Nephron progenitor cell (in vitro differentiated cells): ENCODE measurements at regions not wholly inside any gene's neighbourhood (a gene's known extent, or its start where the extent isn't known, plus 50 kb on each side); places are given as distances from the start of the nearest gene placed in this dataset.

ENCODE experiments used
- DNase-seq: peaks from one replicate; pipeline ENCODE4 v3.0.0; 2021
- H3K27ac Mint-ChIP-seq: 2 replicates; pipeline ENCODE4 v1.8.0; 2021; ENCODE audit warnings: mild to moderate bottlenecking, moderate library complexity, mixed read lengths
- H3K27me3 Mint-ChIP-seq: 2 replicates; pipeline ENCODE4 v1.8.0; 2021; ENCODE audit warnings: mild to moderate bottlenecking, low read depth, mixed read lengths; ENCODE audit not compliant: poor library complexity
- H3K36me3 Mint-ChIP-seq: 2 replicates; pipeline ENCODE4 v1.8.0; 2021; ENCODE audit warnings: low read depth, mixed read lengths
- H3K4me1 Mint-ChIP-seq: 2 replicates; pipeline ENCODE4 v1.8.0; 2021; ENCODE audit warnings: mixed read lengths
- H3K4me3 Mint-ChIP-seq: 2 replicates; pipeline ENCODE4 v1.8.0; 2021; ENCODE audit warnings: mild to moderate bottlenecking, moderate library complexity, mixed read lengths
- H3K9me3 Mint-ChIP-seq: 2 replicates; pipeline ENCODE4 v1.8.0; 2021; ENCODE audit warnings: mild to moderate bottlenecking, moderate library complexity, mixed read lengths
- TF ChIP-seq, protein P1 (sequence below): fragments of 200-600 bp; sonication (generic); IDR thresholded peaks from 2 replicates; pipeline ENCODE4 v1.5.0; 2021; ENCODE audit warnings: antibody characterized with exemption

DNA sequence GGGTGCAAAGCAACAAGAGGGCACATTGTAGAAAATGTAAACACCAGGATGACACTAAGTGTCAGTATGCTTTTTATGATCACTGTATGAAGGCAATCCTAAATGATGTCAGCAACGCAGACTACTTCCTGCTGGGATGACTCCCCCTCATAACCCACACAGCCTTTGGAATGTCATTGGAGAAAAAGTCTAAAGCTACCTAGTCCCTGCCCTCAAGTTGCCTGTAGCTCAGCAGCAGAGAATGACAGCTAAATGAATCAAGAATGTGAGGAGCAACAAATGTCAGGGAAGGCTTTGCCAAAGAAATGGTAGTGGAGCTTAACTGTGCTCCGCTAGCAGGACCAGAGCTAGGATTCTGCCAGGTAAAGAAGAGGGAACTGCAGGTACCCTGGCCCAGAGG lies 555.6 kb downstream of the CD83 start:
- no peak for DNase-seq
- H3K27me3 Mint-ChIP-seq: peaks cover 7% of the 10 kb centered on the region
- H3K4me3 Mint-ChIP-seq: no peak overlapping the region
- H3K27ac Mint-ChIP-seq: no peak overlapping the region
- H3K9me3 Mint-ChIP-seq: no peaks in the 10 kb centered on the region
- H3K36me3 Mint-ChIP-seq: no peaks in the 10 kb centered on the region
- peaks cover 35% of the 10 kb centered on the region for H3K4me1 Mint-ChIP-seq
- TF ChIP-seq, protein P1, sequence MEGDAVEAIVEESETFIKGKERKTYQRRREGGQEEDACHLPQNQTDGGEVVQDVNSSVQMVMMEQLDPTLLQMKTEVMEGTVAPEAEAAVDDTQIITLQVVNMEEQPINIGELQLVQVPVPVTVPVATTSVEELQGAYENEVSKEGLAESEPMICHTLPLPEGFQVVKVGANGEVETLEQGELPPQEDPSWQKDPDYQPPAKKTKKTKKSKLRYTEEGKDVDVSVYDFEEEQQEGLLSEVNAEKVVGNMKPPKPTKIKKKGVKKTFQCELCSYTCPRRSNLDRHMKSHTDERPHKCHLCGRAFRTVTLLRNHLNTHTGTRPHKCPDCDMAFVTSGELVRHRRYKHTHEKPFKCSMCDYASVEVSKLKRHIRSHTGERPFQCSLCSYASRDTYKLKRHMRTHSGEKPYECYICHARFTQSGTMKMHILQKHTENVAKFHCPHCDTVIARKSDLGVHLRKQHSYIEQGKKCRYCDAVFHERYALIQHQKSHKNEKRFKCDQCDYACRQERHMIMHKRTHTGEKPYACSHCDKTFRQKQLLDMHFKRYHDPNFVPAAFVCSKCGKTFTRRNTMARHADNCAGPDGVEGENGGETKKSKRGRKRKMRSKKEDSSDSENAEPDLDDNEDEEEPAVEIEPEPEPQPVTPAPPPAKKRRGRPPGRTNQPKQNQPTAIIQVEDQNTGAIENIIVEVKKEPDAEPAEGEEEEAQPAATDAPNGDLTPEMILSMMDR: no peak

DNA sequence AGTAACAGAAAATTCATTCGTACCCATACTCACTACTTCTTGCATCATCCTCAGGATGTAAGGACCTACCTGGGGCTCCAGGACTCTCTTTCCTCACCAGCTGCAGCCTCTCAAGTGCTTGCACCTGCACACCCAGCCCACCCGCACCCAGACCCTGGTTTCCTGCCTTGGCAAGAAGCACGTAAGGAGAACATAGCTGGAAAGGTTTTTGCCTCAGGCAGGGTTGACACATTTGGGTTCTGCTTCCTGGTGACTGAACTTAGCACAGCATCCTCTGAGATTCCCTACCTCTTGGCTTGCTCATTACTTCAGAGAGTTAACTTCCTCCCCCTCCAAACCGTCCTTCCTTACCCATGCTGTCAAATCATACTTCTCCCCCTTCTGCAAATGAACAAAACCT lies 556.9 kb downstream of the CD83 start:
- Mint-ChIP-seq H3K4me1 (peaks cover 35% of the 10 kb centered on the region), H3K9me3 (no peaks in the 10 kb centered on the region), H3K27me3 (peaks cover 7% of the 10 kb centered on the region), H3K4me3 (no peak overlapping the region), H3K27ac (no peak overlapping the region), H3K36me3 (no peaks in the 10 kb centered on the region)
- DNase-seq: no peak
- TF ChIP-seq, protein P1: no peak

DNA sequence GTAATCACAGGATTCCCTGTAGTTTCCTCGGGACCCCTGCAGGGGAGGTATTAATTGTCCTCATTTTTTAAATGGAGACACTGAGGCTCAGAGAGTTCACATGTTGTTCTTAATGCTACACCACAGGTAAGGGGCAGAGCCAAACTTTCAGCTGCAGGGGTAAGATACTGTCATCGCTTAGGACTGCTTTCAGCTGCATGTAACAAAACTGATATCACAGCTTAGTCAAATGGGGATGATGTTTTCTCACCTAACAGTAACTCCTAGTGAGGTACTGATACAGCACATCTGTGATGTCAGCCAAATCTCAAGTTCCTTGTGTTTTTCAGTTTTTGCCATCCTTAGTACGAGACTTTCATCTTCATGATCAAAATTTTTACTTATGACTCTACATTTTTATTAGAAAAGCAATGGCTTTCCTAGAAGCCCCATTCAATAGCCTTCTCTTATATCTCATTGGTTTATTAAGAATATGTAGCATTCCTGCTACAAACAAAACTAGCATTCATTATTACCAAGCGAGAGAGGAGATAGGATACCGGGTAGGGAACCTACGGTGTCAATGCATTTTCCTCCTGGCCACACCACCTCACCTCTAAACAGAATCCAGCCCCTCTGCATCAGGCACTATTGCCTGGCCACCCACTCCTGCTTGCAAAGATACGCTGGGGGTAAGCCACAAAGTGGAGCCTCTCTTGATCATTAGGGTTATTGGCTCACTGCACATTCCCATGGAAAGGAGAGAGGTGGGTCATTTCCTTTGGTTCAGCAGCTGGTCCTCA lies 557.5 kb downstream of the CD83 start:
- TF ChIP-seq, protein P1: no peak
- Mint-ChIP-seq H3K4me1 (peaks cover 35% of the 10 kb centered on the region), H3K27ac (no peak overlapping the region), H3K27me3 (peaks cover 7% of the 10 kb centered on the region), H3K4me3 (no peak overlapping the region), H3K9me3 (no peaks in the 10 kb centered on the region), H3K36me3 (no peaks in the 10 kb centered on the region)
- no peak for DNase-seq

DNA sequence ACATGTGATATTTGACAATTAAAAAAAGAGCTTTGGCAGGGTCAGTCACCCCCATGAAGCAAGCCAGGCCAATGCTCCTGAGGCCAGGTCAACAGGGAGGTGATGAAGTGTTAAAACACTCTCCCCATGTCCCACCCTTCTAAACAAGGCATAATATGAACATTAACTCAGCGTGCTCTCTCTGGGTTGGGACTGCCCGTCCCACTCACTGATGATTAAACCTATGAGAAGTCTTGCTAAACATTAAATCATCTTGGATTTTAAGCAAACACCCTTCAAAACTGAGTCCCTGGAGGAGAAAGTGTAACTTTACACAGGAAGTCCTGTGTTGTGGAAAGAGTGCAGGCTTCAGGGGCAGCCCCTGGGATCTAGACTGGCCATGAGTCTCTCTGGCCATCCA lies 558.5 kb downstream of the CD83 start:
- H3K27me3 Mint-ChIP-seq: peaks cover 7% of the 10 kb centered on the region
- no peak overlapping the region for H3K27ac Mint-ChIP-seq
- no peak for DNase-seq
- H3K4me1 Mint-ChIP-seq: peaks cover 34% of the 10 kb centered on the region
- H3K4me3 Mint-ChIP-seq: no peak overlapping the region
- TF ChIP-seq, protein P1: no peak
- no peaks in the 10 kb centered on the region for H3K36me3 Mint-ChIP-seq
- H3K9me3 Mint-ChIP-seq: no peaks in the 10 kb centered on the region

DNA sequence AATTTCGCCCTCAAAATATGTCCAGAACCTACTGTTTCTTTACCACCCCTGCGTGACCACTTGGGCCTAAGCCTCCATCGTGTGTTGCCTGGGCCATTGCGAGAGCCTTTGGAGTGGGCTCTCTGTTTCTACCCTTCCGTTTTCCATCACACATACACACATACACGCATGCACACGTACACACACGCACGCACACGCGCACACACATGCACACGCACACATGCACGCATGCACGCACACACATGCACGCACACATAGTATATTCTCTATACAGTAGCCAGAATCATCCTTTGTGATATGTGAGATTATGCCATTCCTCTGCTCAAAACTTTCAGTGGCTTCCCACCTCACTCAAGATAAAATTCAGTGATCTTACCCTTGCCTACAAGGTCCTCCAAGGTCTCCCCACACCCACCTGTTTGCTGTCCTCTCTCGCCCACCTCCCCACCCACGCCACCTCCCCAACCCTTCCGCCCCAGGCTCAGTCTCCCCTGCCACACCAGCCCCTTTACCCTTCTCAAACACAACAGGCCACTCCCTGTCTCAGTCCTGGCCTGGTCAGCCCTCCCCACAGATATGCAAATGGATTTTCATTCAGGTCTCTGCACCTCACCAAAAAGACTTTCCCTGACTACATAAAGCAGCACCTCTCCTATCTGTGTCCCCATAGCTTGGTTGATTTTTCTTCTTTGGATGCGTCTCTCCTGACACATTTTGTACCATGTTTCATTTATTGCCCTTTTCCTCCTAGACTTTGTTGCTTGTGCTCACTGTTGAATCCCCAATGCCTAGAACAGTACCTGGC lies 559.6 kb downstream of the CD83 start:
- peaks cover 31% of the 10 kb centered on the region for H3K4me1 Mint-ChIP-seq

More for the DNA sequence above, 559.6 kb downstream of the CD83 start:
- Mint-ChIP-seq H3K9me3 (peaks cover under 1% of the 10 kb centered on the region), H3K27me3 (peaks cover 9% of the 10 kb centered on the region), H3K27ac (no peak overlapping the region), H3K4me3 (no peak overlapping the region), H3K36me3 (no peaks in the 10 kb centered on the region)
- TF ChIP-seq, protein P1: no peak
- DNase-seq: no peak
